ENCODE measurements at regions not wholly inside any gene's neighbourhood (a gene's known extent, or its start where the extent isn't known, plus 50 kb on each side); places are given as distances from the start of the nearest gene placed in this dataset.

DNA sequence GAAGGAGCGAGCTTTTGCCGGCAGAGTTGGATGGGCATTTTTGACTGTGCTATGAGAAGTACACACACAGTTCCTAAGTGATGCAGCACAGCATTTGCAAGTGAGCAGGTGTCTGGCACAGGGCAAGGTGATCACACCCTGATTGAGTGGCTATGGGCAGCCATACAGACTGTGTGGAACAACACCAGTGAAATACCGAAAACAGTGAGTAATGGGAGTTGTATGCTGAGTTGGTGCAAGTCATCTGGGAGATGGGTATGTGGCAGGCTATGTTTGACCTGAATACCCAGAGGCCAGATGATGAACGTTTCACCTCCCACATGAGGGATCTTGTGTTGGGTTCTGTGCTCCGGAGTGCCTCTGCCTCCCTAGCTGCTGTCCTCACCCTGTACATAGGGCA lies 53.5 kb upstream of the TIPARP start:
- no peak overlapping the region for H3K4me3 ChIP-seq (ENCODE audit: low read depth, low read length)
- CTCF ChIA-PET, result interaction anchor here (1.3 kb wide), 1 partner anchor 516 kb away, joined by 3 read pairs; no protein-coding TSS in a partner anchor
- TF ChIP-seq, protein P1, sequence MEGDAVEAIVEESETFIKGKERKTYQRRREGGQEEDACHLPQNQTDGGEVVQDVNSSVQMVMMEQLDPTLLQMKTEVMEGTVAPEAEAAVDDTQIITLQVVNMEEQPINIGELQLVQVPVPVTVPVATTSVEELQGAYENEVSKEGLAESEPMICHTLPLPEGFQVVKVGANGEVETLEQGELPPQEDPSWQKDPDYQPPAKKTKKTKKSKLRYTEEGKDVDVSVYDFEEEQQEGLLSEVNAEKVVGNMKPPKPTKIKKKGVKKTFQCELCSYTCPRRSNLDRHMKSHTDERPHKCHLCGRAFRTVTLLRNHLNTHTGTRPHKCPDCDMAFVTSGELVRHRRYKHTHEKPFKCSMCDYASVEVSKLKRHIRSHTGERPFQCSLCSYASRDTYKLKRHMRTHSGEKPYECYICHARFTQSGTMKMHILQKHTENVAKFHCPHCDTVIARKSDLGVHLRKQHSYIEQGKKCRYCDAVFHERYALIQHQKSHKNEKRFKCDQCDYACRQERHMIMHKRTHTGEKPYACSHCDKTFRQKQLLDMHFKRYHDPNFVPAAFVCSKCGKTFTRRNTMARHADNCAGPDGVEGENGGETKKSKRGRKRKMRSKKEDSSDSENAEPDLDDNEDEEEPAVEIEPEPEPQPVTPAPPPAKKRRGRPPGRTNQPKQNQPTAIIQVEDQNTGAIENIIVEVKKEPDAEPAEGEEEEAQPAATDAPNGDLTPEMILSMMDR (IDR thresholded peaks at IDR 0.05; ENCODE audit: low read depth, low read length), result no peak
- no peak overlapping the region for H3K27ac ChIP-seq (ENCODE audit: low read depth, low read length)
- POLR2A ChIA-PET, result no interaction called here
- no peaks in the 10 kb centered on the region for H3K9me3 ChIP-seq (ENCODE audit: control insufficient read depth, insufficient read depth, low read length)
- no peak for DNase-seq (ENCODE audit: low read depth, low spot score)
- H3K27me3 ChIP-seq (ENCODE audit: control insufficient read depth, insufficient read depth, low read length), result no peaks in the 10 kb centered on the region

DNA sequence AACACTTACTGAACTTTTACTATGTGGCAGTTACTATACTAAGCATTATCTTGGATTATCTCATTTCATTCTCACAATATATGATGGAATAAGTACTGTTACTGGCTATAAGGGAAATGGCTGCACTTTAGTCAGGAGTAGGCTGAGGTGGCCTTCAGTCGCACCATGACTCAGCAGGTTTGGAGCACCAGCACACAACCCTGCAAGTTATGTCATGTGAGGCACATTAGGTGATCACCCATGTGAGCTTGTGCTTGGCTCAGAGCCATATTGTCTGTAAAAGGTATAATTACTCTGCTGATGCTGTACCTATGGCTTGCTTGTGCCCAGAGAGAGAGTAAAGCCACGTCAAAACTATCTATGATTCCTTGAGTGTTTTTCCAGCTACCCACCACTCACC lies 54.1 kb upstream of the TIPARP start:
- DNase-seq (ENCODE audit: low read depth, low spot score), result no peak
- Histone ChIP-seq H3K27ac (ENCODE audit: low read depth, low read length) (no peak overlapping the region), H3K4me3 (ENCODE audit: low read depth, low read length) (no peak overlapping the region), H3K9me3 (ENCODE audit: control insufficient read depth, insufficient read depth, low read length) (no peaks in the 10 kb centered on the region), H3K27me3 (ENCODE audit: control insufficient read depth, insufficient read depth, low read length) (no peaks in the 10 kb centered on the region)
- POLR2A ChIA-PET, result no interaction called here
- TF ChIP-seq, protein P1 (IDR thresholded peaks at IDR 0.05; ENCODE audit: low read depth, low read length), result no peak
- CTCF ChIA-PET, result interaction anchor here (1.3 kb wide), 1 partner anchor 517 kb away, joined by 3 read pairs; no protein-coding TSS in a partner anchor

DNA sequence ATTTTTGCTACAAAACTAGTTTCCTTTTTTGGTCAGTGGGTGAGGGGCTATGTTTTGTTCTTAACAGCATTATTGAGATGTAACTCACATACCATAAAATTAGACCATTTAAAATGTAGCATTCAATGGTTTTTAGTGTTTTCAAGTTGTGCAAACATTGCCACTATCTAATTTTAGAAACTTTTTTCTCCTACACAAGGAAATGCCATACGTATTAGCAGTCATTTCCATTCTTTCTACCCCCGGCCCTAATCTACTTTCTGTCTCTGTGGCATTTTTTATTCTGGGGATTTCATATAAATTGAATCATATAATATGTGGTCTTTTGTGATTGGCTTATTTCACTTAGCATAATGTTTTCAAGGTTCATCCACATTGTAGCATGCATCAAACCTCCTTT lies 55.0 kb upstream of the TIPARP start:
- ChIA-PET CTCF (no interaction called here), POLR2A (no interaction called here)
- Histone ChIP-seq H3K9me3 (ENCODE audit: control insufficient read depth, insufficient read depth, low read length) (no peaks in the 10 kb centered on the region), H3K4me3 (ENCODE audit: low read depth, low read length) (no peak overlapping the region), H3K27me3 (ENCODE audit: control insufficient read depth, insufficient read depth, low read length) (no peaks in the 10 kb centered on the region), H3K27ac (ENCODE audit: low read depth, low read length) (no peak overlapping the region)
- TF ChIP-seq, protein P1 (IDR thresholded peaks at IDR 0.05; ENCODE audit: low read depth, low read length), result no peak
- DNase-seq (ENCODE audit: low read depth, low spot score), result no peak

DNA sequence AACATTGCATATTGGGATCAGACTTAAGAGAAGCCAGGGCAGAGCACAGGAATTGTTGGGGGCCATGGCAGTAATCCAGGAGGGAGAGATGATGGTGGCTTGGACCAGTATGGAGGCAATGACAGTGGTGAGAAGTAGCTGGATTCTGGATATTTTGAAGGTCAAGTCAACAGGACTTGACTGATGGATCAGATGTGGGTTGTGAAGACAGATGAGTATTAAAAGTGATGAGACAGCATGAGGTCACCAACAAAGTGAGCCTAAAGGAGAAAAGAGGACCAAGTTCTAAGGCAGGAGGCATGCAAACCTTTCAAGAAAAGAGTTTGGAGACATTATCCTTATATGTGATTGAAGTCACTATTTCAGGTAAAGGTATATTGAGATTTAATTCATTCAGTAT lies 56.6 kb upstream of the TIPARP start:
- Histone ChIP-seq H3K9me3 (ENCODE audit: control insufficient read depth, insufficient read depth, low read length) (no peaks in the 10 kb centered on the region), H3K27ac (ENCODE audit: low read depth, low read length) (no peak overlapping the region), H3K27me3 (ENCODE audit: control insufficient read depth, insufficient read depth, low read length) (no peaks in the 10 kb centered on the region), H3K4me3 (ENCODE audit: low read depth, low read length) (no peak overlapping the region)
- TF ChIP-seq, protein P1 (IDR thresholded peaks at IDR 0.05; ENCODE audit: low read depth, low read length), result no peak
- CTCF ChIA-PET, result no interaction called here
- POLR2A ChIA-PET, result interaction anchor here (0.5 kb wide), 1 partner anchor 83 kb away, joined by 3 read pairs; no protein-coding TSS in a partner anchor
- DNase-seq (ENCODE audit: low read depth, low spot score), result no peak

DNA sequence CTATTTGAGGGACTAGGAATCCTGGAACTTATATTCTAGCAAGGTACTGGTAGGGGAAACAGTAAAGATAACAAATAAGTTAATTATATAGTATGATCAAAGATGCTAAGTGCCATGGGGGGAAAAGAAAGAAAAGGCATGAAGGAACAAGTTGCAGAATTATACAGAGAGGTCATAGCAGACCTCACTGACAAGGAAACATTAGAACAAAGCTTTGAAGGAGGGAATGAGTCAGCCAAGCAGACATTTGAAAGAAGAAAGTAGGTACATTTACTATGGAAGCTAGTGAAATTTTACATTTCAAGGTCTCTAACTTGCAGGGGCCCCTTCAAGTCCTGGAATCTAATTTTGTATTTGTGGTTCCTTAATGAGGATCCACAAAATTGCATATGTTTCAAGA lies 57.2 kb upstream of the TIPARP start:
- Histone ChIP-seq H3K9me3 (ENCODE audit: control insufficient read depth, insufficient read depth, low read length) (no peaks in the 10 kb centered on the region), H3K27ac (ENCODE audit: low read depth, low read length) (no peak overlapping the region), H3K27me3 (ENCODE audit: control insufficient read depth, insufficient read depth, low read length) (no peaks in the 10 kb centered on the region), H3K4me3 (ENCODE audit: low read depth, low read length) (no peak overlapping the region)
- TF ChIP-seq, protein P1 (IDR thresholded peaks at IDR 0.05; ENCODE audit: low read depth, low read length), result no peak
- no peak for DNase-seq (ENCODE audit: low read depth, low spot score)
- ChIA-PET POLR2A (no interaction called here), CTCF (no interaction called here)

Measured in AG04450 (cell line).